Colonic mucosa (tissue), 4 donors: ENCODE measurements at regions not wholly inside any gene's neighbourhood (a gene's known extent, or its start where the extent isn't known, plus 50 kb on each side); places are given as distances from the start of the nearest gene placed in this dataset.

Source experiments
- DNase-seq: peaks from one replicate; pipeline ENCODE4 v3.0.0-alpha.2; 2020
- H3K27ac ChIP-seq: fragments of 200-600 bp; one replicate; pipeline ENCODE4 v1.8.0; 2021
- H3K27me3 ChIP-seq: fragments of 200-600 bp; one replicate; pipeline ENCODE4 v1.8.0; 2021
- H3K36me3 ChIP-seq: fragments of 200-600 bp; one replicate; pipeline ENCODE4 v1.8.0; 2021
- H3K4me1 ChIP-seq: fragments of 200-600 bp; one replicate; pipeline ENCODE4 v1.8.0; 2021; ENCODE audit warnings: mild to moderate bottlenecking
- H3K4me3 ChIP-seq: fragments of 200-600 bp; one replicate; pipeline ENCODE4 v1.8.0; 2021
- H3K9ac ChIP-seq, 2 donors: one replicate each; pipeline ENCODE4 v1.7.0; 2013; ENCODE audit warnings: control low read depth in 2 of 2, low read depth in 2 of 2, low read length in 2 of 2
- H3K9me3 ChIP-seq: fragments of 200-600 bp; one replicate; pipeline ENCODE4 v1.8.0; 2021
- CTCF ChIP-seq: fragments of 200-600 bp; IDR thresholded peaks from one replicate; pipeline ENCODE4 v1.8.0; 2022; ENCODE audit warnings: antibody characterized with exemption, mild to moderate bottlenecking
- intact Hi-C: fragments of 100-400 bp; cut with DNase I; formaldehyde crosslinking; loops from one replicate; pipeline ENCODE4 v1.14.1; 2022
- donor health status: healthy.
- donor health status: DM: no; HTN: no; CAD: no.
- donor health status: DM: no; HTN: no; CAD: no.

GRCh38 chr4:175198056-175198455, 279.9 kb downstream of the ADAM29 start:
- no peak for TF ChIP-seq CTCF
- no peak overlapping the region for H3K9ac ChIP-seq
- H3K27ac ChIP-seq = no peak overlapping the region
- no peaks in the 10 kb centered on the region for H3K27me3 ChIP-seq
- no peak for DNase-seq
- no peak overlapping the region for H3K4me3 ChIP-seq
- intact Hi-C loops = no loop called here
- no peaks in the 10 kb centered on the region for H3K4me1 ChIP-seq
- H3K9me3 ChIP-seq = no peaks in the 10 kb centered on the region
- no peaks in the 10 kb centered on the region for H3K36me3 ChIP-seq

GRCh38 chr4:175215208-175215607, 297.1 kb downstream of the ADAM29 start:
- H3K4me3 ChIP-seq = no peak overlapping the region
- intact Hi-C loops = no loop called here
- no peak overlapping the region for H3K27ac ChIP-seq
- DNase-seq = no peak
- H3K27me3 ChIP-seq = no peaks in the 10 kb centered on the region
- H3K36me3 ChIP-seq = no peaks in the 10 kb centered on the region
- H3K9ac ChIP-seq = no peak overlapping the region
- no peak for TF ChIP-seq CTCF
- H3K4me1 ChIP-seq = no peaks in the 10 kb centered on the region
- no peaks in the 10 kb centered on the region for H3K9me3 ChIP-seq

- Histone ChIP-seq H3K36me3 (no peaks in the 10 kb centered on the region), H3K4me3 (no peak overlapping the region)
- intact Hi-C loops = no loop called here
Measured at GRCh38 chr4:175215657-175216056, 297.5 kb downstream of the ADAM29 start.

GRCh38 chr4:175229154-175229553, 311.0 kb downstream of the ADAM29 start:
- DNase-seq = no peak
- no peaks in the 10 kb centered on the region for H3K36me3 ChIP-seq
- intact Hi-C loops = no loop called here
- no peaks in the 10 kb centered on the region for H3K27me3 ChIP-seq
- H3K27ac ChIP-seq = no peak overlapping the region
- H3K9me3 ChIP-seq = no peaks in the 10 kb centered on the region
- H3K4me1 ChIP-seq = no peaks in the 10 kb centered on the region
- H3K4me3 ChIP-seq = no peak overlapping the region
- no peak overlapping the region for H3K9ac ChIP-seq
- TF ChIP-seq CTCF = no peak

More at GRCh38 chr4:175215657-175216056, 297.5 kb downstream of the ADAM29 start:
- H3K9ac ChIP-seq = no peak overlapping the region
- DNase-seq = no peak
- no peaks in the 10 kb centered on the region for H3K4me1 ChIP-seq
- H3K9me3 ChIP-seq = no peaks in the 10 kb centered on the region
- no peaks in the 10 kb centered on the region for H3K27me3 ChIP-seq
- TF ChIP-seq CTCF = no peak
- H3K27ac ChIP-seq = no peak overlapping the region

GRCh38 chr4:175234162-175234561, 316.0 kb downstream of the ADAM29 start:
- no peak overlapping the region for H3K9ac ChIP-seq
- H3K36me3 ChIP-seq = no peaks in the 10 kb centered on the region
- H3K27ac ChIP-seq = no peak overlapping the region
- intact Hi-C loops = no loop called here
- no peak for TF ChIP-seq CTCF
- H3K4me3 ChIP-seq = no peak overlapping the region
- H3K4me1 ChIP-seq = no peaks in the 10 kb centered on the region
- no peak for DNase-seq
- H3K9me3 ChIP-seq = no peaks in the 10 kb centered on the region
- no peaks in the 10 kb centered on the region for H3K27me3 ChIP-seq
